Inflammatory macrophage treated with lipopolysaccharide for 4 hours (primary cell): ENCODE measurements at regions not wholly inside any gene's neighbourhood (a gene's known extent, or its start where the extent isn't known, plus 50 kb on each side); places are given as distances from the start of the nearest gene placed in this dataset.

Experiments used
- DNase-seq: peaks from one replicate; pipeline ENCODE4 v3.0.0-alpha.2; 2020

DNA sequence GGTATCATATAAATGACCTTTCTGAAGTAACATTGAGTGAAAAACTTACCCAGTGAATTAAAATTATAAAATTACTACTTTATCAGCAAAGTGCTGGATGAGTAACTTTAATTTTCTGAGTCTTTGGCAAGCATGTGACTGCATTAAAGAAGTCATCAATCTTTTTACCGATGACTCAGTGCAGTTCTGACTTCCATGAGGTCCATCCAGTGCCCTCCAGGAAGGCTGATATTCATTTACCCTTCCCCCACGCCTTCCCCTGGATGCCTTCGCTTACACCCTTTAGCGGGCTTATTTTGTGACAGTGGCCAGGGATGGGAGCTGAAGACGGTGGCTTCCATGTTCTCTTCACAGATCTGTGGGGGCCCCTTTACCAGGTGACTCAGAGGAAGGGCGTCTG is 572.9 kb upstream of the PFKP start:
- DNase-seq, result no peak

- no peak for DNase-seq
These were observed 578.8 kb upstream of the PFKP start for GRCh38 chr10:2488446-2489005.

GRCh38 chr10:2487921-2488320 is 579.4 kb upstream of the PFKP start:
- no peak for DNase-seq

GRCh38 chr10:2478656-2479055 is 588.7 kb upstream of the PFKP start:
- DNase-seq, result no peak

DNA sequence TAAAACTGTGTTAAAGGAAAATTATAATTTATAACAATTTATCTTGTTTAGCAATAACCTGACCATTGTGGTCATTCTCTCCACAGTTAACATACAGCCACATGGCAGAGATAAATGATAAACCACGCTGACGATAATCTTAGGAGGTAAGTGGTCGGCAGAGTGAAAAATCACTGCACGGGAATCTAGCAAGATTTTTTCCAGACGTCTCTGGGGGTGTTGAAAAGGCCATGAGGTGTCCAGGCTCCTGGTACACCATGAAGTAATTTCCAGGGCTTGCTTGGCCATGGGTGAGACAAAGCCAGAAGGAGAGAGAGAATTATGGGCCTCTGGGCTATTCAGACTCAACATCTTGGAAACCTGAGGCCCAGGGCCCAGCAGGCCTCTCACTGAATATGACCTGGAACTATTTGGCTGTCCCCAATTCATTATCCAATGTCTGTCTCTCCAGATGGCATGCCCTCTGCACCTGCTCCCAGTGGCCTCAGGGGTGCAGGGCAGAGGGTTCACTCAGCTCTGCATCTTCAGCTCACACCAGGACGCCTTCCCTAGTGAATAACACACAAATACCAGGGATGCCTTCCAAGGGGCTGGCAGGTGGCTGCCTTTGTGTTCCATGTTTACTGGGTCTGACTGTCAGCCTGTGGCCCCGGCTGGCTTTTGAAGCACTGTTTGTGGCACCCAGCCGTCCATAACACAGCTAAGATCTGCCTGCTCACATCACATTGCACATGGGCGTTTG is 590.4 kb upstream of the PFKP start:
- DNase-seq, result no peak

GRCh38 chr10:2476218-2476811 is 591.0 kb upstream of the PFKP start:
- DNase-seq, result no peak

DNA sequence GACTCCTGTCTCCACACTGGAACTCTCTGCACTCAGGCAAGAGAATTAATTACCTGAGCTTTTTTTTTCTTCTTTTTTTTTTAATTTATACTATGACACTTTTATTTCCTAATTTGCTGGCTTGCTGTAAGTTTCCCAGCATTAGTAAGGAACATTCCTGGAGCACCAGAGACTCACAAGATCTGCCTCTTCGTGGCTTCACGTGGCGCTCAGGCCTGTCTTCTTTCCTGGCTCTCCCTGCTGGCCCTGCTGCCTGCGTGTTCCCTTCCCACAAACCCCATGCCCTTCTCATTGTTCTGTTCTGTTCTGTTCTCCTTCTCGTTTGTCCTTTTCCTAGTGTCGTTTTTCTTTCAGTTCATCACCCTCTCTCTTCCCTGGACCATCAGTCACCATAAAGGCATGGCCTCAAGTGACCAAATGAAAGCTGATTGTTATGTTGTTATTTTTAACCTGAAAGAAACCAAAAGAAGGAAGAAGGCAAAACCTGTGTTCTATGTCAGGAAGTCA is 591.6 kb upstream of the PFKP start:
- DNase-seq, result no peak

GRCh38 chr10:2471811-2472210 is 595.5 kb upstream of the PFKP start:
- no peak for DNase-seq

DNA sequence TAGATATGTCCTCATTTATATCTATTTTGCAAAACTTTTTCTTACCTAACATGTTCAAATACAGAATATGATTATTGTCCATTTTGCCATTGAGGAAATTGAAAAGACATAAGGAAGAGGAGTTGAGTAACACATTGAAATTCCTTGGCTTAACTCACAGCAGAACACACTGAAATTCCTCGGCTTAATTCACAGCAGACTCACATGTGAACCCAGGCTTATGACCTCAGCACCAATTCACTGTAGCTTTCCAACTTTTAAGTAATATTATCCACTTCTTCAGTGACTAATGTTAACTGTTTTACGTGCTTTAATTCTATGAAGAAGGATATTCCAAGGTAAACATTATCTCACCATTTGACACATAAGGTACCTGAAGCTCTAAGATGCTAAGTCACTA is 597.5 kb upstream of the PFKP start:
- no peak for DNase-seq

GRCh38 chr10:2464483-2464882 is 602.9 kb upstream of the PFKP start:
- no peak for DNase-seq

DNA sequence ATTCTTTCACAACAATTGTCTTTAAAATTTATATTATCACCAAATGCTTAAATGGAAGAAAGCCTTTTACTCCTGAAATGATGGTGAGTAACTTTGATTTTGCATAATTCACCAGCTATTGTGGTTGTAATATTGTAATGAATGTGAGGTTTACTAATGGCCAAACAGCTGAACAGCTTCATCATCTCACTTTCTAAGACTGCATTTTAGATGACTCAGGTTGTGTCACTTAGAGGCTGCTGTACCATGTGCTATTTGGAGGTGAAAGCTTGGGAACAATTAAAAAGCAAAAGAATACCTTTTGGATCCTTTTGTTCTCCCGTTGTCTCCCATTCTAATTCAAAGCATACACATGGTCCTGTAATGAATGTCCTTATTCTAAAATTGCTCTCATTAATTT is 604.0 kb upstream of the PFKP start:
- no peak for DNase-seq

GRCh38 chr10:2462581-2462980 is 604.8 kb upstream of the PFKP start:
- DNase-seq, result no peak

- DNase-seq, result no peak
These were observed 606.5 kb upstream of the PFKP start for GRCh38 chr10:2460812-2461211.

DNA sequence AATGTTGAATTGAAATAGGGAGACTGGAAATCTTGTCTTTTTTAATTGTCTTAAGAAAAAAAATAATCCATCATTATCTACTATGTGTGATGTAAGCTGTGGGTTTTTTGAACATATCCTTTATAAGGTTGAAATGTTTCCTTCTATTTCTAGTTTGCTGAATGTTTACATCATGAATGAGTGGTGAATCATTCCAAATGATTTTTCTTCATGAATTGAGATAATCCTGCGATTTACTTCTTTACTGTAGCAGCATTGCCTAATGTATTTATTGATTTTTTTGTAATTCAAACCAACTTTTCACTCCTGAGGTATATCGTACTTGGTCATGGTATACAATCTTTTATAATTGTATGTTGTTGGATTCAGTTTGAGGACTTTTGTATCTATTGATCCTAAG is 607.6 kb upstream of the PFKP start:
- no peak for DNase-seq

DNA sequence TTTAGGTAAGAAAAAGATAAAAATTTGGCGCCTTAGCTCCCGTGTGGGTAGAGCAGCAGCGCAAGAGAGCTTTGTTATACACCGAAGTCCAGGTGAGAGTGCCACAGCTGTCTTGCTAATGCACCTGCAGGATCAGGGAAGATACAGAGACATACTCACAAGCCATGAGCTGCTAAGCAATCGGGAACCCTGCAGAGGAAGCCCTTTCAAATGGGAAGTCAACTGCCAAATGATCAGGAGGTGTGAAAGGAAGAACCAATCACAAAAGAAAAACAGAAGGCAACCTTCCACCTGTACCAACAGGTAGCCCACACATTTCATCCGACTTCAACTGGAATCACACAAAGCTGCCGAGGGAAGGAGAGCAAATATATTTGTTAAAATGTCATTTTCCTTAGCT is 610.5 kb upstream of the PFKP start:
- no peak for DNase-seq

- no peak for DNase-seq
These were observed 622.0 kb upstream of the PFKP start for GRCh38 chr10:2445370-2445769.

GRCh38 chr10:2439983-2440382 is 627.4 kb upstream of the PFKP start:
- DNase-seq, result no peak

DNA sequence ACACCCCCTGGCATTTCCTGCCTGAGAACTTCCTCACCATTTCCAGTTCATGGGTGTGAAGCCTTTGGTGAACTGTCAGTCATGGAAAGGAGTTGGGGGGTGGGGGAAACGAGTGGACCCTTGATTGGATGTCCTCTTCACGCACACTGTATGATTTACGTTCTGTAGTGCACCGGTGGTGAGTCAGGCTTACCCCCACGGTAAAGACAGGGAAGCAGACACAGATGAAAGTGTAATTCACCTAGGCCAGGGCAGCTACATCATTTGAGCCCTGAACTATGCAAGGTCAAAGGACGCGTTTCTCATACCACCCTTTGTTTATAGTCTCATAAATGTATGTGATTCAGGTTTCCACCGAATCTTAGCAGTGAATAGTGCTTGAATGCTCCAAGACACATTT is 628.3 kb upstream of the PFKP start:
- DNase-seq, result no peak

- no peak for DNase-seq
These were observed 629.0 kb upstream of the PFKP start for GRCh38 chr10:2438248-2438939.

DNA sequence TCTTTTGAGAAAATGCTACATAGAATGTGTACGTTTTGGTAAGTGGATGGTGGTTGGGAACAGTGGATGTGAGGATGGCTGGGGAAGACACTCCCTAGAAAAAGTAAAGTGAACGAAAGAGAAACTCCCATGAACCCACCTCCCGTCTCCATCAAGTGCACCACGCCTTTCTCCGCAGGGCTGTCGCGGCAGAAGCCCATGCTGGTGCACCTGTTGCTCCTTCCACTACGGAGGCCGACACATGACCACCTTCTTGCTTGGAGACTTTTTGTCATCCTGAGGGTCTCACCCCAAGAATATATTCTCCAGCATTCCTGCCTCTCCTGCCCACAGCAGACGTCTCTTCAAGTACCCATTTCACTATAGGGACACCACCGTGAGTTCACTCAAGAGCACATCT is 630.4 kb upstream of the PFKP start:
- DNase-seq, result no peak

GRCh38 chr10:2431961-2432360 is 635.4 kb upstream of the PFKP start:
- DNase-seq, result no peak

- DNase-seq, result no peak
These were observed 639.9 kb upstream of the PFKP start for GRCh38 chr10:2427412-2427811.

DNA sequence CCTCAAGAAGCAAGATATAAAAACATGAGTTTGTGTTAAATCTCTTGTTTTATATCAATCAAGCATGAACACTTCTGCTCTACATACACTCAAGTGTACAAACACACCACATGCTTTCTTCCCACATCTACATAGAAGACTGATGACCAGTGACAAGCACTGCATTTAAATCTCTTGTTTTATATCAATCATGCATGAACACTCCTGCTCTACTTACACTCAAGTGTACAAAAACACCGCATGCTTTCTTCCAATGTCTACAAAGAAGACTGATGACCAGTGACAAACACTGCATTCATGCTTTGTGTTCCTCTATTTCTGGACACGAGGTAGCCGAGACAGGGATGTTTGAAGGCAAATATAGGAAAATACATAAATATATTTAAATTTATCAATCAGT is 642.0 kb upstream of the PFKP start:
- DNase-seq, result no peak

- no peak for DNase-seq
These were observed 652.8 kb upstream of the PFKP start for GRCh38 chr10:2414562-2414961.
